OCI-LY1 (cell line): ENCODE measurements at regions not wholly inside any gene's neighbourhood (a gene's known extent, or its start where the extent isn't known, plus 50 kb on each side); places are given as distances from the start of the nearest gene placed in this dataset.

ENCODE experiments used
- H2AFZ ChIP-seq: fragments of 200-600 bp; sonication (generic), shearing (Covaris generic); 2 replicates; pipeline ENCODE4 v1.6.0; 2014; ENCODE audit warnings: antibody characterized with exemption, mild to moderate bottlenecking, low read length
- H3F3A ChIP-seq: fragments of 200-600 bp; sonication (generic), shearing (Covaris generic); 2 replicates; pipeline ENCODE4 v1.6.0; 2014; ENCODE audit warnings: mild to moderate bottlenecking, antibody characterized with exemption, low read length, moderate library complexity; ENCODE audit not compliant: insufficient read depth
- H3K27ac ChIP-seq: fragments of 200-600 bp; sonication (generic); 2 replicates; pipeline ENCODE4 v1.5.1; 2014; ENCODE audit warnings: low read length, mixed run types, mild to moderate bottlenecking, low read depth; ENCODE audit not compliant: poor library complexity, severe bottlenecking
- H3K27me3 ChIP-seq: fragments of 200-600 bp; sonication (generic); 2 replicates; pipeline ENCODE4 v1.6.0; 2014; ENCODE audit warnings: antibody characterized with exemption, mild to moderate bottlenecking, low read length, moderate library complexity; ENCODE audit not compliant: insufficient read depth
- H3K36me3 ChIP-seq: fragments of 200-600 bp; sonication (generic); 2 replicates; pipeline ENCODE4 v1.6.1; 2014; ENCODE audit warnings: mild to moderate bottlenecking, antibody characterized with exemption, low read length, moderate library complexity, mixed read lengths; ENCODE audit not compliant: insufficient read depth
- H3K4me1 ChIP-seq: fragments of 200-600 bp; sonication (generic); 2 replicates; pipeline ENCODE4 v1.5.1; 2014; ENCODE audit warnings: mild to moderate bottlenecking, low read length, moderate library complexity; ENCODE audit not compliant: insufficient read depth, severe bottlenecking
- H3K4me2 ChIP-seq: fragments of 200-600 bp; sonication (generic), shearing (Covaris generic); 2 replicates; pipeline ENCODE4 v1.6.1; 2014; ENCODE audit warnings: low read length
- H3K4me3 ChIP-seq: fragments of 200-600 bp; sonication (generic); 2 replicates; pipeline ENCODE4 v1.5.1; 2014; ENCODE audit warnings: low read length, low read depth, mild to moderate bottlenecking, mixed read lengths; ENCODE audit not compliant: poor library complexity, severe bottlenecking
- H3K79me2 ChIP-seq: fragments of 200-600 bp; shearing (Covaris generic); 2 replicates; pipeline ENCODE4 v1.6.1; 2016; ENCODE audit warnings: mixed run types, low read length, mixed read lengths; ENCODE audit not compliant: insufficient read depth
- H3K9ac ChIP-seq: fragments of 200-600 bp; sonication (generic), shearing (Covaris generic); 2 replicates; pipeline ENCODE4 v1.6.1; 2014; ENCODE audit warnings: mild to moderate bottlenecking, low read length, mixed read lengths
- H3K9me2 ChIP-seq: fragments of 200-600 bp; sonication (generic), shearing (Covaris generic); 2 replicates; pipeline ENCODE4 v1.6.1; 2014; ENCODE audit warnings: low read depth, mild to moderate bottlenecking, low read length, mixed read lengths
- H3K9me3 ChIP-seq: fragments of 200-600 bp; shearing (Covaris generic); 2 replicates; pipeline ENCODE4 v1.6.1; 2014; ENCODE audit warnings: low read length, mixed read lengths
- H4K20me1 ChIP-seq: fragments of 200-600 bp; sonication (generic), shearing (Covaris generic); 2 replicates; pipeline ENCODE4 v1.6.0; 2016; ENCODE audit warnings: mild to moderate bottlenecking, low read length; ENCODE audit not compliant: insufficient read depth
- EZH2 ChIP-seq: fragments of 200-600 bp; sonication (generic), shearing (Covaris generic); IDR thresholded peaks from 2 replicates; pipeline ENCODE4 v1.8.0; 2017; ENCODE audit warnings: borderline replicate concordance, mixed run types, mild to moderate bottlenecking, antibody characterized with exemption, low read length, moderate library complexity, mixed read lengths
- TF ChIP-seq, protein P1 (sequence below): fragments of 200-600 bp; sonication (generic), shearing (Covaris generic); IDR thresholded peaks from 2 replicates; pipeline ENCODE4 v1.5.1; 2017; ENCODE audit warnings: mild to moderate bottlenecking, antibody characterized with exemption, low read length, moderate library complexity, mixed read lengths

DNA sequence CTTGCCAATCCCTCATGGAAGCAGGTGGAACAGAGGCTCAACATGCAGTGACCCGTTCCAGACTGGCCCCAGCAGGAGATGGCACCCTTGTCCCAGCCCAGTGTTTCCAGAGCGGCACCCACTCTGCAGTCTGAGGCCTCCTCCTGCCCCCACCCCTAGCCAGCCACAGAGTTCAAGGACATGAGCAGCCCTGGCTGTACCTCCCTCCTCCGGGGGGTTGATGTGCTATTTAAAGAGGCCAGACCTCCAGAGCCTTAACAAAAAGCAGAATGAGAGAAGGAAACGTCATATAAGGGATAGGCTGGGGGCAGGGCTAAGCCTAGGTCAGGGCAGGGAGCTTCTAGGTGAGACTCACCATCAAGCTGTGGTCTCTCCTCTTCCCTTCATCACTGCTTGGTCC is 115.7 kb upstream of the NANOS1 start:
- Histone ChIP-seq H3K27ac (no peak overlapping the region), H3K4me2 (no peak overlapping the region), H4K20me1 (no peaks in the 10 kb centered on the region), H3K4me3 (no peak overlapping the region), H2AFZ (no peak overlapping the region), H3K9me3 (no peaks in the 10 kb centered on the region), H3K4me1 (no peaks in the 10 kb centered on the region), H3K27me3 (0 out of 2 replicates have a peak, but pooled peaks cover 3% of the 10 kb centered on the region), H3K36me3 (no peaks in the 10 kb centered on the region), H3K9ac (no peak overlapping the region), H3K79me2 (no peaks in the 10 kb centered on the region), H3F3A (no peaks in the 10 kb centered on the region), H3K9me2 (no peaks in the 10 kb centered on the region)
- TF ChIP-seq EZH2, result no peak
- TF ChIP-seq, protein P1, sequence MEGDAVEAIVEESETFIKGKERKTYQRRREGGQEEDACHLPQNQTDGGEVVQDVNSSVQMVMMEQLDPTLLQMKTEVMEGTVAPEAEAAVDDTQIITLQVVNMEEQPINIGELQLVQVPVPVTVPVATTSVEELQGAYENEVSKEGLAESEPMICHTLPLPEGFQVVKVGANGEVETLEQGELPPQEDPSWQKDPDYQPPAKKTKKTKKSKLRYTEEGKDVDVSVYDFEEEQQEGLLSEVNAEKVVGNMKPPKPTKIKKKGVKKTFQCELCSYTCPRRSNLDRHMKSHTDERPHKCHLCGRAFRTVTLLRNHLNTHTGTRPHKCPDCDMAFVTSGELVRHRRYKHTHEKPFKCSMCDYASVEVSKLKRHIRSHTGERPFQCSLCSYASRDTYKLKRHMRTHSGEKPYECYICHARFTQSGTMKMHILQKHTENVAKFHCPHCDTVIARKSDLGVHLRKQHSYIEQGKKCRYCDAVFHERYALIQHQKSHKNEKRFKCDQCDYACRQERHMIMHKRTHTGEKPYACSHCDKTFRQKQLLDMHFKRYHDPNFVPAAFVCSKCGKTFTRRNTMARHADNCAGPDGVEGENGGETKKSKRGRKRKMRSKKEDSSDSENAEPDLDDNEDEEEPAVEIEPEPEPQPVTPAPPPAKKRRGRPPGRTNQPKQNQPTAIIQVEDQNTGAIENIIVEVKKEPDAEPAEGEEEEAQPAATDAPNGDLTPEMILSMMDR, result no peak

DNA sequence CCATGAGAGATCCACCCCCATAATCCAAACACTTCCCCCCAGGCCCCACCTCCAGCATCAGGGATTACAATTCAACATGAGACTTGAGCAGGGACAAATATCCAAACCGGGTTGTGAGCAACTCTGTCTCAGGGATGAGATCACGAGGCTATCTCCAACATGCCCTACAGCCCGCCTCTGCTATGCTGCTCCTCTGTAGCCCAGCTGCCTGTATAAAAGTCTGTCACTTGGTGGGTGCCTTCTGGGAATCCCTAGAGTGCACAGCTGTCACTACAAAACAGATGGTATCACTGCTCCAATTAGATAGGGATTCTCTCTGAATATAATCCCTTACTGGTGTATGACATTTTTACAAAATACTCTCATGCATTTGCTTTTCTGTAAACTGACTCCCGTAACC is 114.9 kb upstream of the NANOS1 start:
- H3K4me2 ChIP-seq, result no peak overlapping the region
- no peak overlapping the region for H3K4me3 ChIP-seq
- H3K27ac ChIP-seq, result no peak overlapping the region

DNA sequence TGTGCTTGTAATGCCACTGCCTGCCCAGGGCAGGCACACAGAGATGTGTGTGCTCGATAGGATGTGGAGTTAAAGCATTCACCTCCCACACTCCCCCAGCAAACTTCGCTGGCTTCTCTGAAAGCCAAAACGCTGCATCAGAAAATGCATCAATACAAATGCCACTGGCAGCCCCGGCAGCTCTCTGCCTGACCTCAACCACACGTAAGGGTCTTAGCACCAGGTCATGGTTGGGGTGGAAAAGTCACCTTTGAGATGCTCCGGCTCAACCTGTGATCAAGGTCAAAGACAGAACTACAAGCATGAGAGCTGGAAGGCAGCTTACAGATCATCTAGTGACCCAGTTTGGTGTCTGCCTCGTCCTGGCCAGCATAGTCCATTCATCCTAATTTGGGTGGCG is 114.4 kb upstream of the NANOS1 start:
- no peaks in the 10 kb centered on the region for H3K79me2 ChIP-seq
- H3K9me3 ChIP-seq, result no peaks in the 10 kb centered on the region
- H3F3A ChIP-seq, result no peaks in the 10 kb centered on the region
- no peaks in the 10 kb centered on the region for H3K36me3 ChIP-seq
- H3K4me2 ChIP-seq, result no peak overlapping the region
- no peaks in the 10 kb centered on the region for H3K9me2 ChIP-seq
- no peak overlapping the region for H2AFZ ChIP-seq
- H3K9ac ChIP-seq, result no peak overlapping the region
- no peak overlapping the region for H3K4me3 ChIP-seq
- no peaks in the 10 kb centered on the region for H3K27me3 ChIP-seq
- no peak for TF ChIP-seq EZH2
- no peaks in the 10 kb centered on the region for H4K20me1 ChIP-seq
- no peaks in the 10 kb centered on the region for H3K4me1 ChIP-seq
- no peak overlapping the region for H3K27ac ChIP-seq

More for the DNA sequence above, 114.9 kb upstream of the NANOS1 start:
- Histone ChIP-seq H2AFZ (no peak overlapping the region), H3F3A (no peaks in the 10 kb centered on the region), H4K20me1 (no peaks in the 10 kb centered on the region), H3K9me2 (no peaks in the 10 kb centered on the region), H3K4me1 (no peaks in the 10 kb centered on the region), H3K9me3 (no peaks in the 10 kb centered on the region), H3K36me3 (no peaks in the 10 kb centered on the region), H3K27me3 (0 out of 2 replicates have a peak, but pooled peaks cover 2% of the 10 kb centered on the region), H3K79me2 (no peaks in the 10 kb centered on the region), H3K9ac (no peak overlapping the region)
- no peak for TF ChIP-seq EZH2
- TF ChIP-seq, protein P1, result no peak

DNA sequence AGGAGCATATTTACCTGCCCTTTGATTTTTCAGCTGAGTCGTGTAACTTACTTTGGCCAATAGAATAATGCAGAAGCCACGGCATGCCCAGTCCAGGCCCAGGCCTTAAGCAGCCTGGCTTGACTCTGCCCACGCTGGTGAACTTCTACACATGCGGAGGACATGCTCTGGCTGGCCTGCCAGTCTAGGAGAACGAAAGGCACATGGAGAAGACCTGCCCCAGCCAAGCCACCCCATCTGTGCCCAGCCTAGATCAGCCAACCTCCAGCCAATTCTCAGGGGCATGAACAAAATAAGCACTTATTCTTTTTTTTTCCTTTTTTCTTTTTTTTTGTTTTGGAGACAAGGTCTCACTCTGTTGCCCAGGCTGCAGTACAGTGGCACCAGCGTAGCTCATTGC is 112.7 kb upstream of the NANOS1 start:
- Histone ChIP-seq H3K4me2 (no peak overlapping the region), H3K9me3 (no peaks in the 10 kb centered on the region), H3K27me3 (no peaks in the 10 kb centered on the region), H3K4me3 (no peak overlapping the region), H3K9me2 (no peaks in the 10 kb centered on the region), H2AFZ (no peak overlapping the region), H3F3A (no peaks in the 10 kb centered on the region), H3K79me2 (no peaks in the 10 kb centered on the region), H3K9ac (no peak overlapping the region), H4K20me1 (no peaks in the 10 kb centered on the region), H3K4me1 (no peaks in the 10 kb centered on the region), H3K36me3 (no peaks in the 10 kb centered on the region), H3K27ac (no peak overlapping the region)
- TF ChIP-seq, protein P1, result no peak
- TF ChIP-seq EZH2, result no peak
